ENCODE measurements at regions not wholly inside any gene's neighbourhood (a gene's known extent, or its start where the extent isn't known, plus 50 kb on each side); places are given as distances from the start of the nearest gene placed in this dataset.

GRCh38 chr1:91078859-91079258 lies 57.0 kb upstream of the ZNF644 start:
- TF ChIP-seq CTCF (IDR thresholded peaks at IDR 0.05; ENCODE audit: low read depth, low read length) = no peak
- H3K4me3 ChIP-seq (replicated peaks in 1 of 2; ENCODE audit: low read depth in 2 of 2, low read length in 2 of 2) = no peak overlapping the region
- DNase-seq (ENCODE audit: low read depth in 2 of 2) = no peak

GRCh38 chr1:91076834-91077233 lies 55.0 kb upstream of the ZNF644 start:
- DNase-seq (ENCODE audit: low read depth in 2 of 2) = no peak
- TF ChIP-seq CTCF (IDR thresholded peaks at IDR 0.05; ENCODE audit: low read depth, low read length) = no peak
- H3K4me3 ChIP-seq (replicated peaks in 1 of 2; ENCODE audit: low read depth in 2 of 2, low read length in 2 of 2) = no peak overlapping the region

- no peak for TF ChIP-seq CTCF (IDR thresholded peaks at IDR 0.05; ENCODE audit: low read depth, low read length)
- DNase-seq (ENCODE audit: low read depth in 2 of 2) = no peak
- no peak overlapping the region for H3K4me3 ChIP-seq (replicated peaks in 1 of 2; ENCODE audit: low read depth in 2 of 2, low read length in 2 of 2)
Observed at GRCh38 chr1:91075233-91076135, 53.6 kb upstream of the ZNF644 start.

- H3K4me3 ChIP-seq (replicated peaks in 1 of 2; ENCODE audit: low read depth in 2 of 2, low read length in 2 of 2) = no peak overlapping the region
- DNase-seq (ENCODE audit: low read depth in 2 of 2) = no peak
- TF ChIP-seq CTCF (IDR thresholded peaks at IDR 0.05; ENCODE audit: low read depth, low read length) = no peak
Observed at GRCh38 chr1:91073299-91073698, 51.5 kb upstream of the ZNF644 start.

GRCh38 chr1:91071838-91072237 lies 50.0 kb upstream of the ZNF644 start:
- no peak overlapping the region for H3K4me3 ChIP-seq (replicated peaks in 1 of 2; ENCODE audit: low read depth in 2 of 2, low read length in 2 of 2)
- DNase-seq (ENCODE audit: low read depth in 2 of 2) = no peak
- TF ChIP-seq CTCF (IDR thresholded peaks at IDR 0.05; ENCODE audit: low read depth, low read length) = no peak
